H9 (cell line): ENCODE measurements at regions not wholly inside any gene's neighbourhood (a gene's known extent, or its start where the extent isn't known, plus 50 kb on each side); places are given as distances from the start of the nearest gene placed in this dataset.

ENCODE experiments used
- DNase-seq: peaks from one replicate; pipeline ENCODE4 v3.0.0-alpha.2; 2017
- H2AFZ ChIP-seq: one replicate; pipeline ENCODE4 v1.6.1; 2013; ENCODE audit warnings: mild to moderate bottlenecking, low read length, control low read depth, moderate library complexity
- H2AK5ac ChIP-seq: 2 replicates; pipeline ENCODE4 v1.6.1; 2013; ENCODE audit warnings: low read length, control low read depth, mixed read lengths; ENCODE audit not compliant: insufficient read length
- H2BK120ac ChIP-seq: one replicate; pipeline ENCODE4 v1.6.1; 2013; ENCODE audit warnings: low read depth, mild to moderate bottlenecking, low read length, control low read depth, inconsistent platforms; ENCODE audit not compliant: poor library complexity, severe bottlenecking
- H2BK12ac ChIP-seq: 2 replicates; pipeline ENCODE4 v1.6.1; 2013; ENCODE audit warnings: low read length, control low read depth, mixed read lengths, low read depth; ENCODE audit not compliant: insufficient read length
- H2BK15ac ChIP-seq: 2 replicates; pipeline ENCODE4 v1.6.1; 2013; ENCODE audit warnings: low read depth, low read length, control low read depth
- H2BK20ac ChIP-seq: one replicate; pipeline ENCODE4 v1.6.1; 2013; ENCODE audit warnings: low read depth, mild to moderate bottlenecking, low read length, control low read depth, inconsistent platforms; ENCODE audit not compliant: poor library complexity, severe bottlenecking
- H2BK5ac ChIP-seq: 2 replicates; pipeline ENCODE4 v1.6.1; 2013; ENCODE audit warnings: low read length, control low read depth, mixed read lengths; ENCODE audit not compliant: insufficient read length
- H3K14ac ChIP-seq: 2 replicates; pipeline ENCODE4 v1.6.1; 2013; ENCODE audit warnings: low read length, control low read depth; ENCODE audit not compliant: insufficient read depth
- H3K18ac ChIP-seq: 2 replicates; pipeline ENCODE4 v1.6.1; 2013; ENCODE audit warnings: low read depth, mild to moderate bottlenecking, mixed read lengths, low read length, control low read depth; ENCODE audit not compliant: insufficient read length
- H3K23ac ChIP-seq: 2 replicates; pipeline ENCODE4 v1.6.1; 2013; ENCODE audit warnings: low read length, control low read depth, mixed read lengths, low read depth; ENCODE audit not compliant: insufficient read length
- H3K23me2 ChIP-seq: 2 replicates; pipeline ENCODE4 v1.6.1; 2013; ENCODE audit warnings: low read depth, mild to moderate bottlenecking, mixed read lengths, low read length, control low read depth; ENCODE audit not compliant: insufficient read length, poor library complexity, severe bottlenecking
- H3K27ac ChIP-seq: 2 replicates; pipeline ENCODE4 v1.5.1; 2013; ENCODE audit warnings: low read length, control low read depth, mixed read lengths, low read depth; ENCODE audit not compliant: insufficient read length
- H3K27me3 ChIP-seq: 2 replicates; pipeline ENCODE4 v1.6.1; 2013; ENCODE audit warnings: low read length, control low read depth, inconsistent platforms; ENCODE audit not compliant: insufficient read depth
- H3K4ac ChIP-seq: 2 replicates; pipeline ENCODE4 v1.6.1; 2013; ENCODE audit warnings: low read depth, mild to moderate bottlenecking, control low read depth, inconsistent platforms, low read length, moderate library complexity
- H3K4me1 ChIP-seq: 2 replicates; pipeline ENCODE4 v1.6.1; 2013; ENCODE audit warnings: low read length, control low read depth, inconsistent platforms; ENCODE audit not compliant: insufficient read depth
- H3K4me2 ChIP-seq: 2 replicates; pipeline ENCODE4 v1.6.1; 2013; ENCODE audit warnings: low read length, control low read depth, mixed read lengths; ENCODE audit not compliant: insufficient read length, insufficient read depth
- H3K56ac ChIP-seq: 2 replicates; pipeline ENCODE4 v1.6.1; 2013; ENCODE audit warnings: low read depth, mild to moderate bottlenecking, mixed read lengths, low read length, control low read depth; ENCODE audit not compliant: insufficient read length
- H3K79me1 ChIP-seq: 2 replicates; pipeline ENCODE4 v1.6.1; 2013; ENCODE audit warnings: low read depth, mild to moderate bottlenecking, moderate library complexity, low read length, control low read depth, inconsistent platforms; ENCODE audit not compliant: insufficient read depth, poor library complexity, severe bottlenecking
- H3K79me2 ChIP-seq: 2 replicates; pipeline ENCODE4 v1.6.1; 2013; ENCODE audit warnings: low read length, control low read depth, inconsistent platforms; ENCODE audit not compliant: insufficient read depth
- H3K9ac ChIP-seq: 2 replicates; pipeline ENCODE4 v1.6.1; 2013; ENCODE audit warnings: low read length, control low read depth, mixed read lengths; ENCODE audit not compliant: insufficient read length; ENCODE audit errors: extremely low read depth
- H3K9me3 ChIP-seq: one replicate; pipeline ENCODE4 v1.6.1; 2013; ENCODE audit warnings: low read depth, low read length, inconsistent platforms; ENCODE audit not compliant: control insufficient read depth
- H3T11ph ChIP-seq: one replicate; pipeline ENCODE4 v1.6.1; 2013; ENCODE audit warnings: mild to moderate bottlenecking, low read length, control low read depth, inconsistent platforms
- H4K20me1 ChIP-seq: one replicate; pipeline ENCODE4 v1.6.1; 2013; ENCODE audit not compliant: control insufficient read depth, insufficient read length, insufficient read depth
- H4K5ac ChIP-seq: 2 replicates; pipeline ENCODE4 v1.6.1; 2013; ENCODE audit warnings: low read depth, mild to moderate bottlenecking, mixed read lengths, low read length, control low read depth; ENCODE audit not compliant: insufficient read length
- H4K8ac ChIP-seq: replicated peaks from 2 replicates; pipeline ENCODE4 v1.6.1; 2013; ENCODE audit warnings: low read length, control low read depth, mixed read lengths, low read depth; ENCODE audit not compliant: insufficient read length
- H4K91ac ChIP-seq: 2 replicates; pipeline ENCODE4 v1.6.1; 2013; ENCODE audit warnings: low read depth, mild to moderate bottlenecking, moderate library complexity, mixed read lengths, low read length, control low read depth; ENCODE audit not compliant: insufficient read length
- H3K27ac Mint-ChIP-seq, 3 experiments: 2 replicates in 2 of 3; 3 replicates in 1 of 3; pipeline ENCODE4 v1.8.0; 2020 to 2021; ENCODE audit warnings: mixed read lengths in 3 of 3, mild to moderate bottlenecking in 1 of 3, moderate library complexity in 1 of 3
- H3K27me3 Mint-ChIP-seq: 2 replicates; pipeline ENCODE4 v1.8.0; 2021; ENCODE audit warnings: low read depth, mild to moderate bottlenecking, moderate library complexity, mixed read lengths
- H3K36me3 Mint-ChIP-seq, 3 experiments: 2 replicates in 2 of 3; 3 replicates in 1 of 3; pipeline ENCODE4 v1.8.0; 2020 to 2021; ENCODE audit warnings: low read depth in 3 of 3, mixed read lengths in 3 of 3; ENCODE audit not compliant: insufficient read depth in 1 of 3
- H3K4me1 Mint-ChIP-seq, 2 experiments: 2 replicates each; pipeline ENCODE4 v1.8.0; 2020; ENCODE audit warnings: mixed read lengths in 2 of 2
- H3K4me3 Mint-ChIP-seq, 2 experiments: 2 replicates in 1 of 2; 3 replicates in 1 of 2; pipeline ENCODE4 v1.8.0; 2020 to 2021; ENCODE audit warnings: mild to moderate bottlenecking in 2 of 2, mixed read lengths in 2 of 2, moderate library complexity in 1 of 2
- H3K9me3 Mint-ChIP-seq, 2 experiments: 2 replicates in 1 of 2; 3 replicates in 1 of 2; pipeline ENCODE4 v1.8.0; 2020; ENCODE audit warnings: mild to moderate bottlenecking in 2 of 2, mixed read lengths in 2 of 2, moderate library complexity in 1 of 2
- TF ChIP-seq, protein P1 (sequence below): fragments of 200-600 bp; sonication (generic); conservative IDR thresholded peaks from 3 replicates; pipeline ENCODE4 v1.8.0; 2021; ENCODE audit warnings: antibody characterized with exemption, mild to moderate bottlenecking

DNA sequence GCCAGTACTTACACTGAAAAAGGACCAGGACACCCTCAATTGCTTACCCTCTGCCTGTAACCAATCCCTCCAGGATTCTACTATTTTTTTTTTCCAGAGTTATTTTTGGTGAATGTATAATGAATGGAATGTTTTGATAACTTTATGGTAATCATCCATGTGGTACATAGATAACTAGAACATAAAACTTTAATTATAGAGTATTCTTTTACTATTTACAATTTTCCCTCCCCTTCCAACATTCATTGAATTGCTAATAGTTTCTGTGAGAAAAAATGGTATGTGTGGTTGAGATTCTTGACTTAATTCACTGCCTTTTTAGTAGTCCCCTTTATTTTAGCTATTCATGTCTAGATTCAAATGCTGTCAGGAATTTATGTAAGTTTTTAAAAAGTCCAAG, 164.6 kb downstream of the CYYR1 start:
- Mint-ChIP-seq H3K4me3 (no peak overlapping the region), H3K36me3 (peaks cover 0 to 4% (median 0%) of the 10 kb centered on the region in 3 experiments; a peak in 1 of 7 replicates), H3K4me1 (peaks cover 21 to 22% of the 10 kb centered on the region in 2 experiments), H3K9me3 (no peaks in the 10 kb centered on the region; a peak in 1 of 5 replicates), H3K27ac (no peak overlapping the region), H3K27me3 (no peaks in the 10 kb centered on the region)
- no peak overlapping the region for H3K4me2 ChIP-seq
- H3K23me2 ChIP-seq = no peaks in the 10 kb centered on the region
- H3K9me3 ChIP-seq = no peaks in the 10 kb centered on the region
- no peak overlapping the region for H3K27ac ChIP-seq
- no peak overlapping the region for H3K56ac ChIP-seq
- TF ChIP-seq, protein P1, sequence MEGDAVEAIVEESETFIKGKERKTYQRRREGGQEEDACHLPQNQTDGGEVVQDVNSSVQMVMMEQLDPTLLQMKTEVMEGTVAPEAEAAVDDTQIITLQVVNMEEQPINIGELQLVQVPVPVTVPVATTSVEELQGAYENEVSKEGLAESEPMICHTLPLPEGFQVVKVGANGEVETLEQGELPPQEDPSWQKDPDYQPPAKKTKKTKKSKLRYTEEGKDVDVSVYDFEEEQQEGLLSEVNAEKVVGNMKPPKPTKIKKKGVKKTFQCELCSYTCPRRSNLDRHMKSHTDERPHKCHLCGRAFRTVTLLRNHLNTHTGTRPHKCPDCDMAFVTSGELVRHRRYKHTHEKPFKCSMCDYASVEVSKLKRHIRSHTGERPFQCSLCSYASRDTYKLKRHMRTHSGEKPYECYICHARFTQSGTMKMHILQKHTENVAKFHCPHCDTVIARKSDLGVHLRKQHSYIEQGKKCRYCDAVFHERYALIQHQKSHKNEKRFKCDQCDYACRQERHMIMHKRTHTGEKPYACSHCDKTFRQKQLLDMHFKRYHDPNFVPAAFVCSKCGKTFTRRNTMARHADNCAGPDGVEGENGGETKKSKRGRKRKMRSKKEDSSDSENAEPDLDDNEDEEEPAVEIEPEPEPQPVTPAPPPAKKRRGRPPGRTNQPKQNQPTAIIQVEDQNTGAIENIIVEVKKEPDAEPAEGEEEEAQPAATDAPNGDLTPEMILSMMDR = no peak
- no peak overlapping the region for H3T11ph ChIP-seq
- H3K4me1 ChIP-seq = no peaks in the 10 kb centered on the region
- H4K91ac ChIP-seq = no peak overlapping the region
- H4K20me1 ChIP-seq = no peaks in the 10 kb centered on the region
- DNase-seq = no peak
- no peak overlapping the region for H4K5ac ChIP-seq
- H2BK20ac ChIP-seq = no peak overlapping the region
- H2AK5ac ChIP-seq = no peak overlapping the region
- no peak overlapping the region for H2AFZ ChIP-seq
- H2BK12ac ChIP-seq = no peak overlapping the region
- H3K18ac ChIP-seq = no peak overlapping the region
- no peak overlapping the region for H2BK15ac ChIP-seq
- H3K79me1 ChIP-seq = no peaks in the 10 kb centered on the region
- no peak overlapping the region for H3K4ac ChIP-seq
- H3K14ac ChIP-seq = no peak overlapping the region
- H3K23ac ChIP-seq = no peak overlapping the region
- H3K79me2 ChIP-seq = no peaks in the 10 kb centered on the region
- no peak overlapping the region for H3K9ac ChIP-seq
- no peak overlapping the region for H2BK5ac ChIP-seq
- no peak overlapping the region for H4K8ac ChIP-seq
- no peaks in the 10 kb centered on the region for H3K27me3 ChIP-seq
- no peak overlapping the region for H2BK120ac ChIP-seq
